GM18870 (cell line): ENCODE measurements at regions not wholly inside any gene's neighbourhood (a gene's known extent, or its start where the extent isn't known, plus 50 kb on each side); places are given as distances from the start of the nearest gene placed in this dataset.

Experiments used
- ATAC-seq: cut with Tn5 transposase; IDR thresholded peaks from one replicate; pipeline ENCODE4 v1.9.1; 2021; ENCODE audit warnings: moderate library complexity; ENCODE audit not compliant: unreplicated experiment

GRCh38 chr5:167819406-167819805, 472.0 kb upstream of the WWC1 start:
- peak; percentile 98 for ATAC-seq

DNA sequence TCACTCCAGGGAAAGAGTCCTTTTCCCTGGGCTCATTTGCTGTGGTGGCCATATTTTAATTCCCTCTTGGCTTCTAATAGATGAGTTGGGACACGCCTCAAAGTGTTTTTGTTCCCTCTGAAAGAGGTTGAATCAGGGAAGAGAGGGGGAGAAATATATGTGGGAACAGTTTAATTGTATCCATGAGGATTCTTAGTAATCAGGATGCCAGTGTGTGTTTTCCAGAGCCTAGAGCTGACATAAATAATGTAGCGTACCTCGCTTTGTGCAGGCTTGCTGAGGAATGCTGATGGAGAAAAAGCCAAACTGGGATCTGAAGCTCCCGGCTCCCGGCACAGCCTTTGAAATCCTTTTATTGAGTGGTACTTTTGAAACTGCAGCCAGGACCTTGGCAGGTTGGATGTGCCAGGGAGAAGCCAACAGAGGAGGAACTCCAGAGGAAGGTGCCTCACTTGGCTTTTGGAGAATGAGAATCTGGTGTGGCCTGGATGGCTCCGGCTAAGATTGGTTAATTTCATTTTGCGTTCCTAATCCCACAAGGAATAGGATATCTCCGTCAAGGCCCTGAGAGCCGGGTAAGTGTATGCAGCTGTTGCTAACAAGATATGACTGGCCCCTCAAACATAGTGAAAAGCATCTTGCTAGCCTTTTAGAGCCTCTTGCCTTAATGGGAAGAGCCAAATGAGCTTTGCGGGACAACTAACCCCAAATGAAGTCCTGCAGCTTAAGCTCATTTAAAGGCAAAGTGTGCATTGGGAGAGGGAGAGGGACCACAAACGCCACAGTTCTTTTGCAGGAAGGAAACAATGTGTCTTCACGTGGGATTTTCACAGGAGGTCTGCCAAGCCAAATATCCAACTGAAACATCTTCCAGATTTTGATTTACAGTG, 471.1 kb upstream of the WWC1 start:
- ATAC-seq = no peak

- no peak for ATAC-seq
Observed at GRCh38 chr5:167821151-167821550, 470.3 kb upstream of the WWC1 start.

- ATAC-seq = no peak
Observed at GRCh38 chr5:167821669-167822068, 469.8 kb upstream of the WWC1 start.

DNA sequence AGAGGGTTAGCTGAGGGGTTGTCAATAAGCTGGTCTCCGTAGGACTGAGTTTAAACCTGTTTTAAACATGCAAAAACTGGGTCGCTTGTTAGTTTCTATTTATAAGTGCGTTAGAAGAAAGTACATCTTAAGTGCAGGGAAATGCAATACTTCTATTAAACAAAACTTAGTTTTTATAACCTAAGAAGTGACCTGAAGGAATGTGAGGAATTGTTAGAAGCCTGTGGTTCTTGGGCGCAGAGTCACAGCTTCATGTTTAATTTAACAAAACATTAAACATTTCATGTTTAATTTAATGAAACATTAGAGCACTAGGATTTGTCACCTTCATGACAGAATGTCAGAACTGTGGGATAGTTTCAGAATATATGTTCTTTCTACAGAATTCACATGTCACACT, 469.2 kb upstream of the WWC1 start:
- no peak for ATAC-seq

- no peak for ATAC-seq
Observed at GRCh38 chr5:167823405-167823804, 468.0 kb upstream of the WWC1 start.

- no peak for ATAC-seq
Observed at GRCh38 chr5:167827766-167828165, 463.7 kb upstream of the WWC1 start.

- no peak for ATAC-seq
Observed at GRCh38 chr5:167831754-167832504, 459.5 kb upstream of the WWC1 start.

- ATAC-seq = no peak
Observed at GRCh38 chr5:167832609-167833008, 458.8 kb upstream of the WWC1 start.

GRCh38 chr5:167833456-167833855, 458.0 kb upstream of the WWC1 start:
- no peak for ATAC-seq

- no peak for ATAC-seq
Observed at GRCh38 chr5:167835146-167835545, 456.3 kb upstream of the WWC1 start.

GRCh38 chr5:167837127-167837526, 454.3 kb upstream of the WWC1 start:
- no peak for ATAC-seq

DNA sequence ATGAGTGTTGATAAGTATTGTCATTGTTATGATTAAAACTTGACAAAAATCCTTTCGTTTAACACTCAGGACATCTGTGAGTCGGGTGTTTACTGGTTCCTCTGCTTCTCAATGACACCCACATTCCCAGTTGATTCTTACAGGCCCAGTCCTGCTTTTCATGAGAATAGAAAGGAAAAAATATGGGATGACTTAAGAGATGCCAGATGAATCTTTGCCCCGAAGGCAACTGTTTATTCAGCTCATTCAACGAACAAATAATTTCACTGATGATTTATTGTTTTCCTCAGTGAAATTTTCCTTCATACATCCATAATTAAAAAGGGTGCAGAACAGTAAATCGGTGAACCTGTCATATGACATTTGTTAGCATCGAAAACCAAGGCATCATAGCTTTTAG, 452.4 kb upstream of the WWC1 start:
- ATAC-seq = no peak

DNA sequence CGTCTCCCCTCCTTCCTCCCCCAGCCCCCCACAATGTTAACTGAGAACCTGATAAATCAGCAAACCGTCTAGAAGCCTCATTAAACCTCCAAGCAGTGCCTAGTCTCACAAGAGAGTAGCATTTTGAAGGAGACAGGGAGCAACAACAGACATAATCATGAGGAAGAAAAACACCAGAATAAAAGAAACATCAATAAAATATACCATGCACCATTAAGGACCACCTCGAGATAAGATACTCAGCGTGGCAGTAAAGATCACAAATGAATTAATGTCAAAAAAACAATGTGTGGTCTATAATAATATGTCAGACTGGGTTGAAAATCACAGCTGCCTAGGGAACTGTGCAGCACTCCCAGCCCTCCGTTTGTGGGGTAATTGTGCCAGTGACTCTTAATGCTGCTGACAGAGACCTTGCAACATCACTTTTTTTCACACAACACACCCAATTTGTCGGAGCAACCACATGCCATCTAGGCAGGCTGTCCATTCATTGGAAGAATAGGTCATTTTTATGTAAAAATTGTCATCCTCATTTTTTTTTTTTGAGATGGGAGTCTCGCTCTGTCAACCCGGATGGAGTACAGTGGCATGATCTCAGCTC, 450.8 kb upstream of the WWC1 start:
- no peak for ATAC-seq

DNA sequence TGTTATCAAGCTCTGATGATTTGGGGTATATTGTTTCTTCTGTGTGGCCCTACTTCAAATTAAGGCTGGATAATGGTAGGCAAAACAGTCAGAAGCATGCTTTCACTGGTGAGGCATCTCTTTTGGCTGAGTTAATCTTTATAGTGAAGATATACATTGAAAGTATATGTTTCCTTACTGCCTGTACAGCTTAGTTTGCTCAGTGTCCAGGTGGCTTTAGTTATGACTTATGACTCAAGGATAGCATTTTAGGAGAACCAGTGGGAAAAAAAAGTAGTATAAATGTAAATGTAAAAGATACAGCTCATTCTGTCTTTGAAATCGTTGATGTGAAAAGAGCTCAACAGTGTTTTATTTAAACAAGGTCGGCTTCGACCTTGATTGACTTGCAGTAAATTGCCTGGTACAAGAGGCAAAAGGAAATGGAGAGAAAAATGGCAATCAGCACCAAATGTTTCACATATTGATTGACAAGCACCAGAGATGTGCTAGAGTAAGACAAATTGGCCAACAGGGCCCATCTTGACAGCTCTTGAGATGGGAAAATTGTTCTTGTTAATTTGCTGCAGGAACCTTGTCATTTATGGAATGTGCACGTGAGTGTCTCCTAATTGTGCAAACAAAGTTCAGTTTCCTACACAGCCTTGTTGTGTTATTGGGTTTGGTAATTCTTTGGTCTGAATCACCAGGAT, 447.4 kb upstream of the WWC1 start:
- ATAC-seq = no peak

DNA sequence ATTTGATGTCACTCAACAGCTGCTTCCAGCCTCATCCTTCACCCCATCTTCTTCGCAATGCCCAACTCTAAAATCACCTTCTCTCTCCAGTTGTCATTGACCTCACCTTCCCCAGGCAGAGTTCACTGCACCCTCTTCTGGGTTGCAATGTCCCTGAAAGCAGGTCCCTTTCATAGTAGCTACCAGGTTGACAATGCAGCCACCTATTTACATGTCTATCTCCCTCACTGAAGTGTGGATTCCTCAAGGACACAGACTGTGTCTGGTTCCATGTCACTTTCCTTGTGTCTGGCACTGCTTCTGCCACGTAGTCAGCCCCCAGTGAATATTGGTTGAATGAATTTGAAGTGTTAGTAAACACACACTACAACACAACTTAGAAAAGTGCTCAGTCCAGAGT, 445.5 kb upstream of the WWC1 start:
- ATAC-seq = no peak

DNA sequence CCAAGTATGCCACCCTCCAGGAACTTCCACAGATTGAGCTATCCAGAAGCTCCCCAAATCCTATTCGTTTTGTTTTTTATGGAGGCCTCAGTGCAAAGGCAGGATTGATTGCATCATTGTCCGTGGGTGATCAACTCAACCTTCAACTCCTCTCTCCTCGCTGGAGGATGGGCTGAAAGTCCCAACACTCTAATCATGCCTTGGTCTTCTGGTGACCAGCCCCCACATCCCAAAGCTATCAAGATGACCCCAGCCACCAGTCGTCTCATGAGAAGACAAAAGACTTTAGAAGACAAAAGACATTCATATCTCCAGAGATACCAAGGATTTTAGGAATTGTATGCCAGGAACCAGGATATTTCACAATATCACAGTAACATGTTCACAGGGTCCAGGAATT, 441.6 kb upstream of the WWC1 start:
- no peak for ATAC-seq

DNA sequence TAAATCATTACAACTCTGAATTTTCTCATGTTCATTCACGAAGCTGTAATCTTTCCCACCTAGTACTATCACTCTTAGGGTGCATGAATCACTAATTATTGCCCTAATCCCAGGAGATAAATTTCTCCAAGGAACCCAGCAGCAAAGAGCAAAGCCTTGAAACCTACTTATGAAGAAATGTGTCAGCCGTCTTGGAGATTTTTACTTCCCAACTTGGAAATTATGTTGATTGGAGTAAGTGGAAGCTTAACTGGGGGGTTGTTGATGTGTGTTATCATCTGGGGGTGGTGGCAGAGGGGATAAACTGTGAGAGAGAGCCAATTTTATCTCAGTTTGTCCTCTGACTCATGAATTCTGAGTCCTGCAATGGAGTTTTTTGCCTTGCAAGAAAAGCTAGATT, 440.5 kb upstream of the WWC1 start:
- no peak for ATAC-seq

DNA sequence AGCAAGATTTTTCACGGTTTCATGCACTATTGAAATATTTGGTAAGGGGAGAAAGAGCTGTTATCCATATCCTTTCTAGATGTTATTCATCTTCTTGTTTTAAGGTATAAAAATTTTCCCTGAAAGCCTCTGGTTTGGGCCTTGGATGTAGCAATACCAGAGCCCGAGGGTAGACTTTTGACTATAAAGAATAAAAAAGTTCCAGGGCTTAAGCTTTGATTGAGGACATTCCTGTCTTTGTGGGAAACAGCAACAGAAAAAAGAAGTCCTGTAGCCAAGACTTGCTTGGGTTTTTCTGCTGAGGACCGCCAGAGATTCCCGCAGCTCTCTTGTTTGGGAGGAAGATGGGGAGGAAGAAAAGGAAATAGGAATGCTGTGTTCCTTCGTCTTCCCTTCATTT, 440.0 kb upstream of the WWC1 start:
- no peak for ATAC-seq

- ATAC-seq = no peak
Observed at GRCh38 chr5:167852515-167852914, 438.9 kb upstream of the WWC1 start.

GRCh38 chr5:167853421-167853820, 438.0 kb upstream of the WWC1 start:
- no peak for ATAC-seq
